Stomach (tissue), 4 donors: ENCODE measurements at regions not wholly inside any gene's neighbourhood (a gene's known extent, or its start where the extent isn't known, plus 50 kb on each side); places are given as distances from the start of the nearest gene placed in this dataset.

Source experiments
- POLR2A ChIP-seq, 4 donors: fragments of 450-650 bp; IDR thresholded peaks; one replicate each; pipeline ENCODE4 v1.6.1; 2016; ENCODE audit warnings: antibody characterized with exemption in 4 of 4, control low read depth in 2 of 4, mild to moderate bottlenecking in 1 of 4, moderate library complexity in 1 of 4
- TF ChIP-seq, protein P1 (sequence below), 7 experiments: fragments of 450-650 bp in 4 of 7; fragments of 200-600 bp in 3 of 7; sonication (generic) in 3 of 7; IDR thresholded peaks; one replicate each; pipeline ENCODE4 v1.5.1; 2016 to 2019; ENCODE audit warnings: antibody characterized with exemption in 7 of 7, control low read depth in 2 of 7, mild to moderate bottlenecking in 1 of 7

- TF ChIP-seq, protein P1, sequence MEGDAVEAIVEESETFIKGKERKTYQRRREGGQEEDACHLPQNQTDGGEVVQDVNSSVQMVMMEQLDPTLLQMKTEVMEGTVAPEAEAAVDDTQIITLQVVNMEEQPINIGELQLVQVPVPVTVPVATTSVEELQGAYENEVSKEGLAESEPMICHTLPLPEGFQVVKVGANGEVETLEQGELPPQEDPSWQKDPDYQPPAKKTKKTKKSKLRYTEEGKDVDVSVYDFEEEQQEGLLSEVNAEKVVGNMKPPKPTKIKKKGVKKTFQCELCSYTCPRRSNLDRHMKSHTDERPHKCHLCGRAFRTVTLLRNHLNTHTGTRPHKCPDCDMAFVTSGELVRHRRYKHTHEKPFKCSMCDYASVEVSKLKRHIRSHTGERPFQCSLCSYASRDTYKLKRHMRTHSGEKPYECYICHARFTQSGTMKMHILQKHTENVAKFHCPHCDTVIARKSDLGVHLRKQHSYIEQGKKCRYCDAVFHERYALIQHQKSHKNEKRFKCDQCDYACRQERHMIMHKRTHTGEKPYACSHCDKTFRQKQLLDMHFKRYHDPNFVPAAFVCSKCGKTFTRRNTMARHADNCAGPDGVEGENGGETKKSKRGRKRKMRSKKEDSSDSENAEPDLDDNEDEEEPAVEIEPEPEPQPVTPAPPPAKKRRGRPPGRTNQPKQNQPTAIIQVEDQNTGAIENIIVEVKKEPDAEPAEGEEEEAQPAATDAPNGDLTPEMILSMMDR (IDR thresholded peaks at IDR 0.05), result no peak
- no peak for TF ChIP-seq POLR2A (IDR thresholded peaks at IDR 0.05)
Measured at GRCh38 chr3:67064105-67064504, 66.0 kb downstream of the KBTBD8 start.
